ENCODE measurements at regions not wholly inside any gene's neighbourhood (a gene's known extent, or its start where the extent isn't known, plus 50 kb on each side); places are given as distances from the start of the nearest gene placed in this dataset.
"Not testable (repeated sequence)": the region's sequence is repeated elsewhere in the genome, so short reads cannot be mapped to it uniquely, and the experiment has no call there.

DNA sequence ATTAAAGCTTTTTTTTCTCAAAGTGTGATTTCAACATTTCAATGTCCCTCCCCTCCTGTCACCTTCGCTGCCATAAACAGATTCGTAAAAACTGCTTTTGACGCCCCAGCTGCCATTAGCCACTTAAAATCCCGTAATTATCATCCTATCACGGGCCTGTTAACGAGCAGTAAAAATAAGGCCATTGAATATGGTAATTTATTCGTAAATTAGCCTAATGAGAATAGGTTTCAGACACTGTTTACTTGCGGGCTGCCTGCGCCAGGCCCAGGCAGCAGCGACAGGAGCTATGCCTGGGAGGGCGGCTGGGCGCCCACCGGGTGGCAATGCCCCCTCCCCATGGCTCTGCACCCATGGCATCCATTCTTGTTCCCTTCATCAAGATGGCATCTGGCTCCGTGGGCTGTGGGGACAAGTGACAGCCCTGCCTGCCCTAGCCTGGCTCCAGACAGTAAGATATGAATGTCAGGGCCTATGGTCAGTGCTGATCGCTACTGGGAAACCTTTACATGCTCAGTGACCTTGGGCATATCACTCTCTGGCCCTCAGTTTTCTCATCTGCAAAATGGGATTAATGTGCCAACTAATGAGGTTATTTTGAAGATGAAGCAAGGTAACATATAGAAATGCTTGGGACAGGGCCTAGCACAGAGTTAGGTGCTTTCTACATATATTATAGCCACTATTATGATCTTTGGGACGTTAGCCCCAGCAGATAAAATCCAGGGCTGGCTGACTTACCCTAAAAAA, 500.8 kb downstream of the MN1 start:
- no peak for DNase-seq

DNA sequence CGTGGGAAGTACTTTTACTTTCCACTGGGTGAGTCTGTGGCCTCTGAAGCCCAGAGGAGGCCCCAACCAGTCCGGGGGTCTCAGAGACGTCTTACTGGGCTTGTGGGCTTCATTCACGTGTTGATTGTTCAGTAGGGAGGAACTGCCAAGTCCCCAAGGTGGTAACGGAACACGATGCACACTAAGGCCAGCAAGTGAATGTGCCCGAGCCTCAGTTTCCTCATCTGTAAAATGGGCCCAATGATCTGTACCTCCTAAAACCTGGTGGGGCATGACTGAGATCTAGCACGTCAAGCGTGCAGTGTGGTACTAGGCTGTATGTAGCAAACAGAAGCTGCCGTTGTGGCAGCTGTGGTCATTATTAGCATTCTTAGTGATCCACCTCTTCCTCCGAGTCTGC, 499.1 kb downstream of the MN1 start:
- no peak for DNase-seq

DNA sequence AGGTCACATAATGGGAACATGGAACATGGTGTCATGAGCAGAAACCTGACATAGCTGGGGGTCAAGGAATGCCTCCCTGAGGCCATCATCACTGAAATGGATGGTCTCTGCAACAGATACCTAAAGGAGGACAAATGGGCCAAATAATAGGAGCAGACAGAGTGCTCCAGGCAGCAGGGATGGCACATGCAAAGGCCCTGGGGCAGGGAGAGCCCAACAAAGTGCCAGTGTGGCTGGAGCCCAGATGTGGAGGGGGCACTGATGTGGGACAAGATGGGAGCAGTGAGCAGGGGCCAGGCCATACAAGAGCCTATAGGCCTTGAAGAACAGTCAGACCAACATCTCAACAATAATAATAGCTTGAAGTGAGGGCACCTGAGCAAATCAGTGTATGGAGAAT, 497.8 kb downstream of the MN1 start:
- DNase-seq, result no peak

DNA sequence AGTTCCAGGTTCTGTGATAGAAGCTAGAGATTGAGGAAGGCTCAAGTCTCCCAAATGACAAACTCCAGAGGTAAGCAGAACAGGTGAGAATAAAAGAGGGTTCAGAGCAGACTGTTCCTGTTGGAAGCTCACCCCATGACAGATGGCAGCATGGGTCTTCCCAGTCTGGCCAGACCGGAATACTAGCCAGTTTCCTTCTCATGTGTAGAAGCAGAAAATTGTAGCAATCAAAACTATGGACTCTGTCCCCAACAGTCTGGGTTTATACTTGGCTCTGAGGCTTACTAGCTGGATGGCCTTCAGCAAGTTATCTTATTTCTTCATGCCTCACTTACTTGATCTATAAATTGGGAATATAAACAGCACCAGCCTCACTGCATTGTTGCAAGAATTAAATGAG, 494.8 kb downstream of the MN1 start:
- no peak for DNase-seq

DNA sequence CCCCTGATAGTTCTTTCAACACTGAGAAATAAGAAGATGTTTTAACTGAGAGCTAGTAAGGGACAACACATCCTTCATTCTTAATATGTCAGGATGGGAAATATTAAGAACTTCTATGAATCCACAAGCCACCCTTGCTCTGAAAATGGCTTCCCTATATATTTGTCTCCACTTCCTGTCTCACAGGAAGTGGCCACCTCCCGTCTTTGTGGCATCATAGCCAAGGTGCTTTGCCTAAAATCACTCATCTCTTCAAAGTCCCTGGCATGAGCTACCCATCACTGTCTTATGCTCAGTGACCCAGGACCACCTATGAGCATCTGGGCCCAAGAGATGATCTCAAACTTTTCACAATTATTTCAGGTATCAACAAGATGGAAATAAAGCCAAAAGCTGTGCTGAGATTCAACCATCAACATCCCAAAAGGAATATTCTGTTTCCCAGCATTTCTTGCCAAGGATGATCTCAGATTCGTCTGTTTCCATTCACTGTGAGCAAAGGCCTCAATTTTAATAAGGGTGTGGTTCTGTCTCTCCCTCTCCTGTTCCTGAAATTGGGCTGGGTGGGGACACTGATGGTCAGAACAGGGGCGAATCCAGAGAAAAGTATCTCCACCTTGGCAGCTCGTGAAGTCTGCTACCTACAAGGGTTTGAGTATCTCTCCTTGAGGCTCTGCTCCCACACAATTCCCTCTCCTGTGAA, 493.9 kb downstream of the MN1 start:
- DNase-seq, result peak; percentile 62

DNA sequence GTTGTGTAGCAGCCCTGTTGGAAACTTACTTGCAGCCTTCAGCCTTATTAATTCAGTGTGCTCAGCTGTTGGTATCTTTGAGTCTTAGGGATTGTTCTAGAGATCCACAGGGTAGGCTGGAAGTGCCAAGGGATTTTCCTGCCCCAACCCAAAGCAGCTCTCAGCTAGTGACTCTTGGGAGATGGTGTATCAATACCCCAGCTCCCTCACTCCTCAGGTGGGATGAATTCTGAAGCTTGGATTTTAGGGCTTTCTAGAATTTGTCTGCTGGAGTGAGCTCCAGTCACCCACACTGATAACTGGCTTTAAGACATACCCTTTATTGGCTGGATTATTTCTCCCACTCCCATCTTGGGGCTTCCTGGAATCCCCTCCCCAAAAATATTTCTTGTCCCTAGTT, 493.0 kb downstream of the MN1 start:
- DNase-seq, result no peak

DNA sequence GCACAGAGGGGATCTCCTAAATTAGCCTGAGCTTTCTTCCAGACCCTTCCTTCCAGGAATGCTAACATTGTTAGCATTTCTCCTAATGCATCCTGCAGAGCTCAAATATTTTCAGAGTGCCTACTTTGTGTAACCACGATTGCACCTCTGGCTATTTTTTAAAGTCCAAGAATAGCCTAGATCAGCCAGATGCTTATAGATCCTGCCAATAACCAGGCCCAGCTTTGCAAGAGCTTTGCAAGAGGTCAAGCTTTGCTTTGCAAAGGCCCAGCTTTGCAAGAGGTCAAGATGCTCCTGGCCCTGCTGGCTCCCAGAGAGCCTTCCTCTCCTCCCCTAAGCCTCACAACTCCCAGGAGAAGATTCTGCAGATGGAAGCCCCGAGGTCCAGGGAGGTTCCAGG, 491.9 kb downstream of the MN1 start:
- no peak for DNase-seq

DNA sequence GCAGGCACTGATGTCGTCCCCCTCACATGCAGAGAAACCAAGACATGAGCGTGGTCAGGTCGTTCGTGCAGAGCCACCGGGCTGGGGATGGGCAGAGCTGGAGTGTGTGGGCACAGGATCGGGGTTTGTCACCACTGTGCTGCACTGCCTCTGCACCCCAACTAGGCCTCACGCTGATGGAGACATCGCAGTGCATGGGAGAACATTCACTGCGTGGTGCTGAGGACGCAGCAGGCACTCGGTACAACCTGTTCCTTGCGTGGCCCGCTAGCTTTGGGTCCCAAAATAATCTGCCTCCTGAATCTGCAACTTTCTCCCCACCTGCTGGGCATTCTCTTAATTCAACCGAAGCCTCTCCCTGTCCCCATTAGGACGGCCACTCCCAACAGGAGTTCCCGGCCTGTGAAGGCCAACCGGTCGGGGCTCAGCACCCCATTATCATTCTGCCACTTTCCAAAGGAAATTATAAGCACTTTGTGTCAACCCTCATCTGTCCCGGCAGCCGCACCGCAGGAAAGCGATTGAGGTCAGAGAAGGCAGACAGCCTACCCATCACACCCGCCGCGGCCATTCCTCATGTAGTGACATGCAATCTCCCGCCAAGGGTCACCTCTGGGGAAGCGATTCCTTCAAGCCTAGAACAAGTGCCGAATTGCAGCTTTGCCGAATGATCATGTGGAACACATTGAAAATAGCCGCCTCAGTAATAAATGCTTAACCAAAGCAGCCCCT, 490.4 kb downstream of the MN1 start:
- DNase-seq, result peak; percentile 31

DNA sequence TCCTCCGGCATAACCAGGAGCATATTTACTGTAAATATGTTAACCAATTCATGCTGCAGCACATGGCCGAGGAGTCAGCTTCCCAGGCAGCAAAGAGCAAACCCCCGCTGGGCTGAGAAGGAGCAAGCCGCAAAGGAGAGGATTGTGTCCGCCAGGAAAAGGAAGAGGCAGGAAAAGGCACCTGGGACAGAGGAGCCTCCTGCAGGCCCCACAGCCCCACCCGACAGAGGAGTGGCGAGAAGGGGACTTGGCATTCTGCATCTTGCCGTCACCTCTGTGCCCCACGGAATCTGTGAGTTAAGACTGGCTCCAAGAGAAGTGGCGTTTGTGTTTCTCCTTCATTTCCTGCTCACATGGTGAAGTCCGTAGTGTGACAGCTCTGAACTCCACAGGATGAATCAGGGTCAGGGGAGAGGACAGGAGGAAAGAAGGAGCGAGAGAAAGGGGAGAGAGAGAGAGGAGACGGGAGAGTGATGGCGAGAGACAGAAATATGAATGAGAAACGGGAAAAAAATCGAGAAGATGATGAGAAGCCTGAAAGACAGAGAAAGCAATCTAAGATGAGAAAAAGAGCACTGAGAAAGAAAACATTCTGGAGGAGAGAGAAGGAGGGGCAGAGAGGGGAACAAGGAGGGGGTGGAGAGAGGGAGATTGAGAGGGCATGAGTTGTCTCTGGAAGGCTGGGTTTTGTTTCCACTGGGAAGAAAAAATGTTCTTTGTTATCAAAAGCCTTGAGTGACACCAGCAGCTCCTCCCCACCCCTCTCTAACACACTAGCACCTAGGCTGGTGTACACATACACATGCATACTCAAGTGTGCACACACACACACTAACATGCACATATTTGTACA, 489.6 kb downstream of the MN1 start:
- no peak for DNase-seq

DNA sequence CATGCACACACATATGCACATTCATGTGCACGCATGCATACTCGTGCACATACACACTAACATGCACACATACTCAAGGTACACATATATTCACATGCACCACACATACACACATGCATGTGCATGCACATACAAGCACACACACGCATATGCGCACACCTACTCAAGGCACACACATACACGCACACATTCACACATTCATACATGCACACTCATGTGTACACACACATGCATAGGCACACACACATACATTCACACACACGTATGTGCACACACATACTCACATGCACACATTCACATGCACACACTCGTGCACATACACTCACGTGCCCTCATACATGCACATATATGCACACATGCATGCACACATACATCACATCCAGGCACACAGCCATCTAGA, 489.0 kb downstream of the MN1 start:
- no peak for DNase-seq

DNA sequence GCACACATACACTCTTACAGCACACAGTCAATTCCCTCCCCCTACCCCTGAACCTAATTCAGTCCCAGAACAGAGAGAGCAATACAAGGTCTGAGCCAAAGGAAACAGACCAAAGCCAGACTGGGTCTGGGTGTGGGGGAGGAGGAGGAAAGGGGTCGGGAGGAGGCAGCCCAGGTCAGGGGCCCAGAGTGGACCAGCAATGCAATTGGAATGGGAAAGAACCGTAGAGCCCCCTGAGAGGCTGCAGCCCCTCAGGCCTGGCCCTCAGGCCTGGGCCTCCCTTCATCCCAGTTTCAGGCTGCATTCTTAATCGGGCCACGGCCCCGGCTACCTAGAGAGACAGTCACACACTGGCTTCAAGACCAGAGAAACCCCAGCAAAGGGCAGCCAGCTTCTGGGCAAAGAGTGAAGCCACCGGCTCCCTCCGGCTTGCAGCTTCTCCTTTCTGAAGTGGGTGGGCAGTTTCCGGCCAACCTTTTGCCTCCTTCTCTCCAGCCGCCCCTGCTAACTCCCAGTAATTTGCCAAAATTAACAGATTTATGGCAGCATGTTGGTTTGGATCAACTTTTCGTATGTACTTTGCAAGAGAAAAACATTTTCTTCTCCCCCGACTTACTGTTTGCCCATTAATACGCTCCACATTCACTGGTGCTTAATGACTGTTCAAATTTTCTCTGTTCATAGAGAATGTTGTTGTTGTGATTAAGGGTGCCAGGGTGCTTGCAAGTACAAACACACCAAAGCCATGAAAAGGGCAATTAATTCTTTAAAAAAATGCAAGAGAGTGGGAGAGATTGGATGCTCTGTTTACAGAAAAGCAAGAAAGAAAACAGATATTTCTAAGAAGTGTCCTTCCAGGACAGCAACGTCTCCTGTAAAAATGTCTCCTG, 488.3 kb downstream of the MN1 start:
- no peak for DNase-seq

DNA sequence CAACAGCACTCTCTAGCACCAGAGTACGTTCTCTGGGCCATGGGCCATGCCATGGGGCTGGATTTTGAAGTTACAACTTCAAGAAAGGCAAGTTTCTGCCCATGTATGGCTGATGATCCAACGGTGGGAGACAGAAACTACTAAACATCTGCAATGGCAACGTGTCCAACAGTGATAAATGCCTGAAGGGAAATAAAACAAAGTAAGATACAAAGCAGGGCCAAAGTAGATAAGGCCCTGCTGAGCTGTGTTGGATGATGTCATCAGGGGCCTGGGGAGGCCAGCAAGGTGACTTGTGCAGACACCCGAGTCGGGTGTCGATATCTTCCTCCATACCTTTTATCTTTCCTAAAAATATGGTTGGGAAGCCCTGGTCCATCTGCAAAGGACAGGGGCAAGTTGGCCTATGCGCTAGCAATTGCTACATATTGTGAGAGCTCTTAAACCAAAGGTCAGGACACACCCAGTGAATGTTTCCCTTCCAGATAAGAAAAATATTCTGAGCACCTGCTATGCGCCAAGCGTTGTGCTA, 487.2 kb downstream of the MN1 start:
- peak; percentile 8 for DNase-seq

DNA sequence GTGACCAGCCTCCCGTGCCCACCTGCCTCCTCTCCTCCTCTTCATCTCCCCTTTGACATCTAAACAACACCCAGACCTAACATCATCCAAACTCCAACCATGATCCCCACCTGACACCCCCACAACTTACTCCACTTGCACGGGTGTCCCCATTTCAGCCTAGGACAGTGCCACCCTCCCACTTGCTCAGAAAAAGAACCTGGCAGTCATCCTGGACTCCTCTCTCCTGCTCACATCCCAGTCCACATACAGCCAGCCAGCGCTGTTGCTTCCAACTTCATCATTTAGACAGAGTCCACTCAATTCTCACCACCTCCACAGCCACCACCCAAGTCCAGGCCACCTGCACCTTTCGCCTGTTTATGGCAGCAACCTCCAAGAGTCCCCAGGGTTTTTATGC, 485.7 kb downstream of the MN1 start:
- DNase-seq, result no peak

DNA sequence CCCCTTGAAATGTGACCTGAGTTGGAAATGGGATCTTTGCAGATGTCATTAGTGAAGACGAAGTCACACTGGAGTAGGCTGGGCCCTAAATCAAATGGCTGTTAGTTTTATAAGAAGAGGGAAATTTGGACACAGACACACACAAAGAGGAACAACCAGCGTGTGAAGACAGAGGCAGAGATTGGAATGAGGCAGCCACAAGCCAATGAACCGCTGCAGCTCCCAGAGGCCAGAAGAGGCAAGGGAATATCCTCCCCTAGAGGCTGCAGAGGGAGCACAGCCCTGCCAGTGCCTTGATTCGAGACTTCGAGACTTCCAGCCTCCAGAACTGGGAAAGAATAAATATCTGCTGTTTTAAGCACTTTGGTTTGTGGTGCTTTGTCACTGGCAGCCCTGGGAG, 484.5 kb downstream of the MN1 start:
- DNase-seq, result no peak

DNA sequence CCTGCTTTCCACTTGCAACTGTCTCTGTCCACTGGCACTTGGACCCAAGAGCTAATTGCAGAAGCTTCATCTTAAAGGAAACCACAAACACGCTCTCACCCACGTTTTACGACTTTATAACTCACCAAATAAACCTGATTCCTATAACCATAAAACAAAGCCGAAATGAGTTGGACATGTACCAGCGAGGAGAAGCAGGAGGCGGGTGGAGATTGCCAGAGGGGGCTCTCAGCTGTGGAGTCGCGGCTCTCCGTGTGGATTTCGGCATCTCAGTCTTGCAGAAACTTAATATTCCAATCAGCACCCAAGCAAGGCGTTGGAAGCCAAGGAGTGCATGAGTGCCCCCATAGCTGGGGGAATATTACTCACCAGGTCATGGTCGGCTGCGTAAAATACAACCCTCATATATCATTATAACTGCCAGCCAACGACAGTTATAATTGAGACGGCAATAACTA, 483.6 kb downstream of the MN1 start:
- no peak for DNase-seq

DNA sequence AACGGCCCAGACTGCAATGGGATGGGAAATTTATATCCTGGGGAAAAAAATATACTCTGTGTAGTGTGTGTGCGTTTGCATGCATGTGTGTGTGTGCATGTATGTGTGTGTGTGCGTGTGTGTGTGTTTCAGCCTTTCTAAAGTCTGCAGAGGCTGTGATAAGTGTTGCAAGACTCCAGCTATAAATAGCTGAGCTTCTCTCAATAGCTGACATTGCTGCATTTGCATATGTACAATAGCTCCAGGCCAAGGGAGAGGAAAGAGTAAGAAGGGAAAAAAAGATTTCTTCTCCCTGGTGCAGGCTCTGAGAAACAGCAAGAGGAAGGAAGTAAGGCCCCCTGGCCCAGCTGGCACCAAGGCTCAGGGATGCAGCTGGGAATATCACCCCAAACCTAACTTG, 483.0 kb downstream of the MN1 start:
- DNase-seq, result peak; percentile 66

DNA sequence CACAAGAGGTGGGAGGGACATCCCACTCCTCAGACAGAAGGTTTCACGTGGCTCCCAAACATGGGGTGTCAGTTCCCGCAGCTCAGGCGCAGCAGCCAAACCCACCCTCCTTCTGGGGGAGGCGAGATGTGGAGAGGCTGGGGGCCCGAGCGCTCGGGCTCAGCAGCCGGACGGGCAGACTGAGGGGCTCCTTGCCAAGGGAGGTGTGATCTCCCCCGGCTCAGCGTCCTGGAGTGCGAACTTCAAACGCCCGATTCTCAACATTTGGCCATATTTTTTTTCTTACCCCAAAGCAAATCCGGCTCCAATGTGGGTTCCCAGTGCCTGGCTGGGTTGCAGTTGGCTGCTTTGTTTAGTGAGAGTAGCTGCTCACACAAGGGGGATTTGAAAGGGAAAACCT, 477.9 kb downstream of the MN1 start:
- no peak for DNase-seq

DNA sequence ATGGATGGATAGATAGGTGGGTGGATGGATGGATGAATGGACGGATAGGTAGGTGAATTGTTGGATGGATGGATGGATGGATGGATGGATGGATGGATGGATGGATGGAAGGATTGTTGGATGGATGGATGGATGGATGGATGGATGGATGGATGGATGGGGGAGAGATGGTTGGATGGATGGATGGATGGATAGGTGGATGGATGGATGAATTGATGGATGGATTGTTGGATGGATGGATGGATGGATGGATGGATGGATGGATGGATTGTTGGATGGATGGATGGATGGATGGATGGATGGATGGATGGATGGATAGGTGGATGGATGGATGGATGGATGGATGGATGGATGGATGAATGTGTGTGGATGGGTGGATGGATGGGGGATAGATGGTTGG, 476.6 kb downstream of the MN1 start:
- not testable (repeated sequence) for DNase-seq

DNA sequence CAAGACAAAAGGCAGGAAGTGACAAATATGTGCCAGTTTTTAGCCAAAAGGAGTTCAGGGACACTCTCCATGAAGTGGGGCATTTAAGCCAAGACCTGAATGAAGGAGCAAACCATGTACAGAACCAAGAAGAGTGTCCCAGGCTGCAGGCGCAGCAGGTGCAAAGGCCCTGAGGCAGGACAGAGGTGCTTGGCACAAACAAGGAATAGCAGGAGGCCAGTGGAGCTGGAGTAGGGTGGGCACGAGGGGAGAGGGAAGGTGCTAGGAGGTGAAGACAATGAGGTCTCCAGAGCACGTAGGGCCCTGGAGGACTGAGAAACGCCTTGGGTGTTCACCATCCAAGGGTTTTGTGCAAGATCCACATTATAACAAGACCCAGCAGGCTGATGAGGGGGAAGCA, 474.1 kb downstream of the MN1 start:
- DNase-seq, result no peak

DNA sequence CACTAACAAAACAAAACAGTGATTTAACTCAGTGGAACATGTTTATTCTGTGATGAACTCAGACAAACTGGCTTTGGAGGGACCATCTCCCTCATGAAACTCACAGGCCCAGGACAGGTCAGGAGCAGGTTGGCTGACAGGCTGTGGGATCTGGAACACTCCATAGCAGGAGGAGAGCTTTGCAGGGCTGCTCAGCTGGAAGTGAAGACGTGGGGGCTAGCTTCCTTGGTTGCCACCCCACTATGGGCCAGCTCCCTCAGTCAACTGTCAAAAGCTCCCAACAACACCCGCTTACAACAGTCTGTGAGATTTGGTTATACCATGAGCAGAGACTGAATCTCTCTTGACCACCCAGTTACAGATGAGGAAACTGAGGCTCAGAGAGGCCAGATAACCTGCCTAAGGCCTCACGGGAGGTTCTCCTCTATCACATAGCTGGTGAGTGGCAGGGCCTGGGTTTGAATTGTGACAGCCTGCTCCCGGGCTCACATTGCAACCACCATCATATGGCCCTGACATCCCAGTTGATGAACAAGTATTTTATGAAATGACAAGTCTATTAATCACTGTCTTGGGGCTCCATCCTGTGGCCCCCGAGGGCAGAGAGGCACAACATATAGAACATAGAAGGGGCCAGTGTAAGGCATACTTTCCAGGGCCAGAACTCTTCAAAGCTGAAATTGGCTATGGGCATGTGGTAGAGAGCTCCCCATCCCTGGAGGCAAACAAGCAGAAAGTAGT, 473.4 kb downstream of the MN1 start:
- DNase-seq, result no peak

Measured in femur (tissue), 1 donor.